HUES6 (cell line): ENCODE measurements at regions not wholly inside any gene's neighbourhood (a gene's known extent, or its start where the extent isn't known, plus 50 kb on each side); places are given as distances from the start of the nearest gene placed in this dataset.

Experiments used
- H3K27ac ChIP-seq: 2 replicates; pipeline ENCODE4 v1.7.0; 2013; ENCODE audit warnings: low read depth, mild to moderate bottlenecking, low read length, inconsistent platforms
- H3K27me3 ChIP-seq: 2 replicates; pipeline ENCODE4 v1.6.1; 2013; ENCODE audit warnings: low read length; ENCODE audit not compliant: control insufficient read depth, insufficient read depth
- H3K36me3 ChIP-seq: 2 replicates; pipeline ENCODE4 v1.6.1; 2013; ENCODE audit warnings: low read length; ENCODE audit not compliant: control insufficient read depth, insufficient read depth
- H3K4me1 ChIP-seq: 2 replicates; pipeline ENCODE4 v1.6.1; 2013; ENCODE audit warnings: low read length; ENCODE audit not compliant: control insufficient read depth, insufficient read depth
- H3K4me3 ChIP-seq: 2 replicates; pipeline ENCODE4 v1.5.1; 2013; ENCODE audit warnings: low read depth, low read length
- H3K9ac ChIP-seq: one replicate; pipeline ENCODE4 v1.6.1; 2013; ENCODE audit warnings: mild to moderate bottlenecking, low read length
- H3K9me3 ChIP-seq: 2 replicates; pipeline ENCODE4 v1.6.1; 2013; ENCODE audit warnings: low read depth, low read length; ENCODE audit not compliant: control insufficient read depth, insufficient read depth

DNA sequence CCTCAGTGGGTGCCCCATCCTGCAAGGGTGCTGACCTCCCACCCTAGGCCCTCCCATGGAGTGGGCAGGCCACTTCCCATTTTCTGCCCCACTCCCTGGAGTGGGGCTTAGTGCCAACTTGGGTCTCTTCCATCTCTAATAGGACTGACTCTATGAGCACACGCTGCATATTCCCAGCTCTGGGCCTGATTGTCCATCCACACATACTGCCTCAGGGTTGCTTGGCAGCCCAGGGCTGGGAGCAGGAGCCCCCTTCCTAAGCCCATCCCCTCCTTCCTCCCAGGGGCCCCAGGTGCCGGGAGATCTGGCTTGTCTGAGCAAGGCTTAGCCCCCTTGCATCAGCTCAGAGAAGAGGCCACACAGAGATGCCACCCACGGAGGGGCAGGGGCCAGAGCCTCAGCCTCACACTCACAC is 55.1 kb downstream of the PJA1 start:
- peak overlapping the region; percentile 31 for H3K9ac ChIP-seq
- H3K27ac ChIP-seq: peak overlapping the region; percentile 45; the same call in 1 of the 2 replicates
- no peaks in the 10 kb centered on the region for H3K27me3 ChIP-seq
- peaks cover 43% of the 10 kb centered on the region for H3K4me1 ChIP-seq
- no peaks in the 10 kb centered on the region for H3K36me3 ChIP-seq
- H3K4me3 ChIP-seq: no peak overlapping the region
- H3K9me3 ChIP-seq: no peaks in the 10 kb centered on the region; the same call in 1 of the 2 replicates

DNA sequence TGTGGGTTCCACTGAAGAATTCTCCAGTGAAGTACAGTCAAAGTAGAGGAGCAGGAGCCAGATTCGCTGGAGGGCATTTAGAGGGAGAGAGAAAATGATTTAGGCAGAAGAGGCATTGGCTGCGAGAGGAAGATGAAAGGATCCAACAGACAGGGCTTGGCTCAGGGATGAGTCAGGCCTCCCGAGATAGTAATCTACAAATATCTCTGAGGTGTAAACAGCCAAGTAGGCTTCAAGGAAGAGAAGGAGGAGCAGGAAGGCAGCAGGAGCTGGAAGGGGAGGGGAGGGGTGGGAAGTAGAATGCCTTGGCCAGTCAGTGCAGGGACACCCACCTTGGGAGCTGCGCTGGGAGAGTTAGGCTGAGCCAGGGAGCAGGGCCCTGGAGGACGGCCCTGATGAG is 55.5 kb downstream of the PJA1 start:
- Histone ChIP-seq H3K27me3 (no peaks in the 10 kb centered on the region), H3K4me1 (peaks cover 47% of the 10 kb centered on the region), H3K9ac (peak overlapping the region; percentile 31), H3K9me3 (no peaks in the 10 kb centered on the region; the same call in 1 of the 2 replicates), H3K4me3 (no peak overlapping the region), H3K27ac (peak overlapping the region; percentile 45; the same call in 1 of the 2 replicates), H3K36me3 (no peaks in the 10 kb centered on the region)

DNA sequence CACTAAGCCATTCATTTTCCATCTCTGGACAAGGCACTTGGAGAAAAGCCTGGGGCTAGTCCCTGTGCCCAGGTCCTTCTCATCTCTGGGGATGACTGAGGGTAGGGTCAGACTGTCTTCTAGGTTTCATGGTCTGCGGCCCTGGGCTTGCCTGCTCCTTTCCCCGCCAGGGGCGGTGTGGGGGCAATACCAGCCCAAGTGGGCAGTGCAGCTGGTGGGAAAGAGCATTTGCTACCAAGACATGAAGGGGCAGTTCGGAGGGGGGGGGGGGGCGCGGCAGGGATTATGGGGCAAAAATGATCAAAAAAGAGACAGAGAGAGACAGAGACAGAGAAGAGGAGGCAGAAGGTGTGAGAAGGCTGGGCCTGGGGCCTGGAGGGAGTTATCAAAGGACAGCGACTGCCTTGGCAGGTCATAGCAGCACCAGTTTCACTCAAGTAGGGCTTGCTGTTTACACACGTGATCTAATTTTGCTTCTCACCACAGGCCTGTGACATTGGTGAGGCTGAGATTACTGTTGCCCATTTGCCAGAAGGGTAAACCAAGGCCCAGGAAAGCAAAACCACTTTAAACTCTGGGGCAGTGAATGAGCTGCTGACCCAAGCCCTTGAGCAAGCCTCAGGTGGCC is 56.1 kb downstream of the PJA1 start:
- H3K9me3 ChIP-seq: no peaks in the 10 kb centered on the region; the same call in 1 of the 2 replicates
- H3K36me3 ChIP-seq: no peaks in the 10 kb centered on the region
- H3K27ac ChIP-seq: no peak overlapping the region; the same call in 1 of the 2 replicates
- H3K4me3 ChIP-seq: no peak overlapping the region
- H3K4me1 ChIP-seq: peaks cover 52% of the 10 kb centered on the region
- no peaks in the 10 kb centered on the region for H3K27me3 ChIP-seq
- H3K9ac ChIP-seq: peak overlapping the region; percentile 24

- peak overlapping the region; percentile 17; the same call in 1 of the 2 replicates for H3K27ac ChIP-seq
- H3K4me3 ChIP-seq: no peak overlapping the region
- no peaks in the 10 kb centered on the region for H3K36me3 ChIP-seq
- H3K4me1 ChIP-seq: peaks cover 57% of the 10 kb centered on the region
- no peaks in the 10 kb centered on the region for H3K27me3 ChIP-seq
- H3K9me3 ChIP-seq: no peaks in the 10 kb centered on the region; the same call in 1 of the 2 replicates
- peak overlapping the region; percentile 38 for H3K9ac ChIP-seq
Measured at GRCh38 chrX:69107747-69108401, 57.4 kb downstream of the PJA1 start.

GRCh38 chrX:69107231-69107739 is 58.0 kb downstream of the PJA1 start:
- Histone ChIP-seq H3K4me1 (peaks cover 62% of the 10 kb centered on the region), H3K4me3 (no peak overlapping the region), H3K27ac (no peak overlapping the region; the same call in 1 of the 2 replicates), H3K36me3 (no peaks in the 10 kb centered on the region), H3K9ac (peak overlapping the region; percentile 15), H3K27me3 (no peaks in the 10 kb centered on the region), H3K9me3 (no peaks in the 10 kb centered on the region)

- Histone ChIP-seq H3K27me3 (no peaks in the 10 kb centered on the region), H3K9me3 (no peaks in the 10 kb centered on the region), H3K36me3 (no peaks in the 10 kb centered on the region), H3K4me1 (peaks cover 62% of the 10 kb centered on the region), H3K9ac (no peak overlapping the region), H3K27ac (no peak overlapping the region; the same call in 1 of the 2 replicates), H3K4me3 (no peak overlapping the region)
Measured at GRCh38 chrX:69104756-69105434, 60.4 kb downstream of the PJA1 start.

DNA sequence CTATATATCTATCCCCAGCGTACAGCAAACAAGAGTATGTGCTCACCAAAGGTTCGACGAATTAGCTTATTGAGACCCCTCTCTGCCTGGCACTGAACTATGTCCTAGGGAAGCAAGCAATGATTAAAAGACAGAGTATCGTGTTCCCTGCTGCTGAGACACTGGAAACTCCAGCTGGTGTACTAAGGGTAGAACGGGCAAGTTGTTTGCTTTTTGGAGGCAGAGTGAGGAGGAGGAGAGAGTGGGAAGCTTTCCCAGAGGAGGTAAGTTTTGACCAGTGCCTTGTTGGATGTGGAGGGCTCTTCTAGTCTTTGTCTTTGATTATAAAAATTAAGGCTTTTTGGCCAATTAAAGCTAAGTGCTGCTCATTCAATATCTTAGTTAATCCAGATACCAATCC is 61.7 kb downstream of the PJA1 start:
- H3K36me3 ChIP-seq: no peaks in the 10 kb centered on the region
- no peaks in the 10 kb centered on the region for H3K27me3 ChIP-seq
- H3K27ac ChIP-seq: no peak overlapping the region
- no peak overlapping the region for H3K9ac ChIP-seq
- peaks cover 55% of the 10 kb centered on the region for H3K4me1 ChIP-seq
- H3K9me3 ChIP-seq: no peaks in the 10 kb centered on the region
- H3K4me3 ChIP-seq: no peak overlapping the region

DNA sequence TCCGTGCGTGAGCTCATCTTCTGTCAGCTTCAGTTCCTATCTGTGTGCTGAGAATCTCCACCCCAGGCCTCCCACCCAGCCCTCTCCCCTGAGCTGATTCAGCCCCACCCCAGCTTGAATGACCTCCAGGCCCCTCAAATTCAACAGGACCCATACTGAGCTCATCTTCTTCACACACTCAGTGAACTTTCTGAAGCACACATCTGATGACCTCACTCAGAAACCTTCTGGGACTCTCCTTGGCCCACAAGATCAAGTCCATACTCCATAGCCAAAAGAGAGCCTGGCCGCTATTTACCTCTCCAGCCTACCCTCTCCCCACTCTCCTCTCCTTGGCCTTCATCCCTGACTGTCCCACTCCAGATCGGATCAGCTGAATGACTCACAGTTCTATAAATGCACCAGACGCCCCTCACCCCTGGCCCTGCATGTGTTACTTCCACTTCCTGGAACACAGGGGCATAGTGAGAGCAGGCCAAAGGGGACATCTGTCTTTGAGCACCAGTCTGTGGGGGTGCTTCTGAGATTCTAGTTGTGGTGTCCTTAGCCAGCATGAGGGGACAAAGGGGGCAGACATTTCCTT is 62.5 kb downstream of the PJA1 start:
- H3K9ac ChIP-seq: no peak overlapping the region
- peaks cover 56% of the 10 kb centered on the region for H3K4me1 ChIP-seq
- no peaks in the 10 kb centered on the region for H3K36me3 ChIP-seq
- no peaks in the 10 kb centered on the region for H3K9me3 ChIP-seq
- H3K27me3 ChIP-seq: no peaks in the 10 kb centered on the region
- no peak overlapping the region for H3K4me3 ChIP-seq
- no peak overlapping the region for H3K27ac ChIP-seq

DNA sequence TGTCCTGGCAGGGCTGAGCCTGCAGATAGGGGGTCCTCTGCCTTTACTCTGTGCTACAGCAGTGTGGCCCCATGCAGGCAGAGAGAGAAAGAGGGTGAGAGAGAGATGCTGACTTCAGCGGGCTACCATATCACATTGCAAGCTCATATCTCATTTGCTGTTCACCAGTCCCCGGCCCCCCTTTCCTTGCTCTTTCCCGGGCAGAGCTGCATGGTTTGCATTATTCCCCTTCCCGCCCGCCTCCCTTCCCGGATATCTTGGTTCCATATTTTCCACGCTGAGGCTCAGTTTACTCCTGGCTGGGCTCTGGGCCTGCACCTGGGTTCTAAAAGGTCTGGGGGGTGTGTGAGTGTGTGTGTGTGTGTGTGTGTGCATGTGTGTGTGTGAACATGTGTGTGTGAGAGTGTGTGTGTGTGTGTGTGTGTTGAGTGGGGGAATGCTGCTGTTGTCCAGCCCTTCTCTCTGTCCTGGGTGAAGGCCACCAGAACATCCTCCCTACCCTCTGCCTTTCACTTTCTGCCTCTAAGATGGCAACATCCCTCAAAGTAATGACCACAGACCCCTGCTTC is 63.5 kb downstream of the PJA1 start:
- Histone ChIP-seq H3K27me3 (no peaks in the 10 kb centered on the region), H3K27ac (no peak overlapping the region), H3K9ac (no peak overlapping the region), H3K4me1 (peaks cover 54% of the 10 kb centered on the region), H3K4me3 (no peak overlapping the region), H3K9me3 (no peaks in the 10 kb centered on the region), H3K36me3 (no peaks in the 10 kb centered on the region)

DNA sequence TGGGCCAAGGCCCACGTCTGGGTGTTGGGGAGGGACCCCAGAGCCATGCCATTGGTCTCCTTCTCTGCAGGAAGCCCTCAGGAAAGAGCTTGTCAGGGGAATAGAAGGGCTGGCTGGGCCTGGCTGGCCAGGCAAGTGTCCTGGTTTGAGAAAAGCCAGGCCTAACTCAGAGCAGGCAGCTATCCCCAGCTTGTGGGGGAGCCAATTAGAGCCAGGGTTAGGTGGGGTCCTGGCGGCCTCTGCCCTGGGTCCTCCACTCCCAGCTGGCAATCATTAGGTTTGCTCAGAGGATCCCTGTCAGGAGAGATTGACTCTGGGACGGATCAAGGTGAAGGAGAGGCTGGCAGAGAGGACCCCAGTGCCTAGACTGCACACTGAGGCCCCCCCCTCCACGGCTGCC is 64.8 kb downstream of the PJA1 start:
- no peak overlapping the region for H3K9ac ChIP-seq
- H3K4me1 ChIP-seq: peaks cover 51% of the 10 kb centered on the region; the same call in 1 of the 2 replicates
- no peak overlapping the region for H3K4me3 ChIP-seq
- H3K9me3 ChIP-seq: no peaks in the 10 kb centered on the region
- H3K27ac ChIP-seq: no peak overlapping the region
- H3K36me3 ChIP-seq: no peaks in the 10 kb centered on the region
- H3K27me3 ChIP-seq: no peaks in the 10 kb centered on the region
